ENCODE measurements at regions not wholly inside any gene's neighbourhood (a gene's known extent, or its start where the extent isn't known, plus 50 kb on each side); places are given as distances from the start of the nearest gene placed in this dataset.

DNA sequence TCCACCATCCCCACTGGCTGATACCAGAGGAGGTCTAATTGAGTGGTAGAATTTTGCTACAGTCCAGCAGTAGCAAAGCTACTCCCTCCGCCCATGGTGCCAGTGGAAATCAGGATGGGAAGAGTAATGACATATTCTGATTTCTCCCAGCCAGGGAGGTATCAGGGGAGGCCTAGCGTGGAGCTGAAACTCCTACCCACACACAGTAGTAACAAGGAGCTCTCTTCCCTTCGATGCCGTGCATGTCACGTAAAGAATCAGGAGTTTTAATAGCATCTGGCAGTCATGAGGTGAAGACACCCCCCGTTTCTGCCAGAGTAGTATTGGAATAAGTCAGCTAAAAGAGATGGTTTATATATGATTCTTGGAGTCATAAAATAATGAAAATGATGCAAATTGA lies 786.8 kb upstream of the DDX18 start:
- DNase-seq (ENCODE audit: low read depth, low spot score), result no peak
- Histone ChIP-seq H4K20me1 (ENCODE audit: insufficient read depth) (no peaks in the 10 kb centered on the region), H3K9me3 (ENCODE audit: control insufficient read depth in 1 of 2, insufficient read depth in 1 of 2, low read depth in 1 of 2, low read length in 2 of 2) (peaks cover 4 to 10% of the 10 kb centered on the region in 2 experiments; a peak in 2 of 4 replicates), H2AFZ (ENCODE audit: low read depth, low read length, poor library complexity, severe bottlenecking) (no peak overlapping the region), H3K36me3 (ENCODE audit: control insufficient read depth in 1 of 2, insufficient read depth in 2 of 2, low read length in 2 of 2) (no peaks in the 10 kb centered on the region), H3K4me3 (replicated peaks in 1 of 2; ENCODE audit: low read depth in 1 of 2, low read length in 2 of 2) (no peak overlapping the region), H3K27me3 (ENCODE audit: insufficient read depth, low read length) (no peaks in the 10 kb centered on the region), H3K9ac (ENCODE audit: low read length) (no peak overlapping the region), H3K79me2 (ENCODE audit: insufficient read depth, low read length) (no peaks in the 10 kb centered on the region), H3K4me1 (ENCODE audit: control insufficient read depth in 1 of 2, insufficient read depth in 2 of 2, low read length in 2 of 2) (no peaks in the 10 kb centered on the region), H3K4me2 (ENCODE audit: low read length) (no peak overlapping the region), H3K9me2 (ENCODE audit: insufficient read depth) (no peaks in the 10 kb centered on the region), H3K27ac (ENCODE audit: low read depth, low read length) (no peak overlapping the region)
- BruUV-seq (replicated peaks), result no TSS peak
- ChIA-PET POLR2A (no interaction called here), RAD21 (ENCODE audit: low non-redundant PET in 1 of 2, low total read pairs in 2 of 2, uncharacterized antibody in 2 of 2, unreplicated experiment in 2 of 2) (no interaction called here), CTCF (no interaction called here)
- TF ChIP-seq ZNF274 (IDR thresholded peaks at IDR 0.05; ENCODE audit: low read depth, low read length) (no peak), ELF1 (IDR thresholded peaks at IDR 0.05; ENCODE audit: borderline replicate concordance, low read depth) (no peak), RAD21 (IDR thresholded peaks at IDR 0.05; ENCODE audit: low read depth) (no peak), YY1 (IDR thresholded peaks at IDR 0.05; ENCODE audit: extremely low read depth, insufficient replicate concordance, low read depth, low read length) (no peak), SRF (IDR thresholded peaks at IDR 0.05; ENCODE audit: low read depth) (no peak), SP1 (IDR thresholded peaks at IDR 0.05; ENCODE audit: low read depth) (no peak), POLR2A (IDR thresholded peaks at IDR 0.05; ENCODE audit: borderline replicate concordance, extremely low read depth, insufficient read depth, insufficient read length) (no peak), POLR2AphosphoS5 (IDR thresholded peaks at IDR 0.05; ENCODE audit: low read depth, low read length) (no peak), CEBPB (IDR thresholded peaks at IDR 0.05; ENCODE audit: low read depth) (no peak), SIN3A (IDR thresholded peaks at IDR 0.05; ENCODE audit: low read depth) (no peak), EZH2 (IDR thresholded peaks at IDR 0.05) (no peak), FOSL1 (IDR thresholded peaks at IDR 0.05; ENCODE audit: low read depth) (no peak), TCF7L2 (IDR thresholded peaks at IDR 0.05; ENCODE audit: borderline replicate concordance, extremely low read depth, insufficient read depth, insufficient read length) (no peak), EZH2phosphoT487 (IDR thresholded peaks at IDR 0.05; ENCODE audit: borderline replicate concordance) (no peak)
- TF ChIP-seq, protein P1, sequence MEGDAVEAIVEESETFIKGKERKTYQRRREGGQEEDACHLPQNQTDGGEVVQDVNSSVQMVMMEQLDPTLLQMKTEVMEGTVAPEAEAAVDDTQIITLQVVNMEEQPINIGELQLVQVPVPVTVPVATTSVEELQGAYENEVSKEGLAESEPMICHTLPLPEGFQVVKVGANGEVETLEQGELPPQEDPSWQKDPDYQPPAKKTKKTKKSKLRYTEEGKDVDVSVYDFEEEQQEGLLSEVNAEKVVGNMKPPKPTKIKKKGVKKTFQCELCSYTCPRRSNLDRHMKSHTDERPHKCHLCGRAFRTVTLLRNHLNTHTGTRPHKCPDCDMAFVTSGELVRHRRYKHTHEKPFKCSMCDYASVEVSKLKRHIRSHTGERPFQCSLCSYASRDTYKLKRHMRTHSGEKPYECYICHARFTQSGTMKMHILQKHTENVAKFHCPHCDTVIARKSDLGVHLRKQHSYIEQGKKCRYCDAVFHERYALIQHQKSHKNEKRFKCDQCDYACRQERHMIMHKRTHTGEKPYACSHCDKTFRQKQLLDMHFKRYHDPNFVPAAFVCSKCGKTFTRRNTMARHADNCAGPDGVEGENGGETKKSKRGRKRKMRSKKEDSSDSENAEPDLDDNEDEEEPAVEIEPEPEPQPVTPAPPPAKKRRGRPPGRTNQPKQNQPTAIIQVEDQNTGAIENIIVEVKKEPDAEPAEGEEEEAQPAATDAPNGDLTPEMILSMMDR (IDR thresholded peaks at IDR 0.05 in 2 of 3, conservative IDR thresholded peaks at IDR 0.05 in 1 of 3; ENCODE audit: borderline replicate concordance in 1 of 3, insufficient read depth in 1 of 3, low read depth in 2 of 3, low read length in 2 of 3), result no peak
- TF ChIP-seq, protein P2, sequence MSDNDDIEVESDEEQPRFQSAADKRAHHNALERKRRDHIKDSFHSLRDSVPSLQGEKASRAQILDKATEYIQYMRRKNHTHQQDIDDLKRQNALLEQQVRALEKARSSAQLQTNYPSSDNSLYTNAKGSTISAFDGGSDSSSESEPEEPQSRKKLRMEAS (IDR thresholded peaks at IDR 0.05), result no peak
- TF ChIP-seq, protein P3, sequence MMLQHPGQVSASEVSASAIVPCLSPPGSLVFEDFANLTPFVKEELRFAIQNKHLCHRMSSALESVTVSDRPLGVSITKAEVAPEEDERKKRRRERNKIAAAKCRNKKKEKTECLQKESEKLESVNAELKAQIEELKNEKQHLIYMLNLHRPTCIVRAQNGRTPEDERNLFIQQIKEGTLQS (IDR thresholded peaks at IDR 0.05), result no peak
- TF ChIP-seq, protein P4, sequence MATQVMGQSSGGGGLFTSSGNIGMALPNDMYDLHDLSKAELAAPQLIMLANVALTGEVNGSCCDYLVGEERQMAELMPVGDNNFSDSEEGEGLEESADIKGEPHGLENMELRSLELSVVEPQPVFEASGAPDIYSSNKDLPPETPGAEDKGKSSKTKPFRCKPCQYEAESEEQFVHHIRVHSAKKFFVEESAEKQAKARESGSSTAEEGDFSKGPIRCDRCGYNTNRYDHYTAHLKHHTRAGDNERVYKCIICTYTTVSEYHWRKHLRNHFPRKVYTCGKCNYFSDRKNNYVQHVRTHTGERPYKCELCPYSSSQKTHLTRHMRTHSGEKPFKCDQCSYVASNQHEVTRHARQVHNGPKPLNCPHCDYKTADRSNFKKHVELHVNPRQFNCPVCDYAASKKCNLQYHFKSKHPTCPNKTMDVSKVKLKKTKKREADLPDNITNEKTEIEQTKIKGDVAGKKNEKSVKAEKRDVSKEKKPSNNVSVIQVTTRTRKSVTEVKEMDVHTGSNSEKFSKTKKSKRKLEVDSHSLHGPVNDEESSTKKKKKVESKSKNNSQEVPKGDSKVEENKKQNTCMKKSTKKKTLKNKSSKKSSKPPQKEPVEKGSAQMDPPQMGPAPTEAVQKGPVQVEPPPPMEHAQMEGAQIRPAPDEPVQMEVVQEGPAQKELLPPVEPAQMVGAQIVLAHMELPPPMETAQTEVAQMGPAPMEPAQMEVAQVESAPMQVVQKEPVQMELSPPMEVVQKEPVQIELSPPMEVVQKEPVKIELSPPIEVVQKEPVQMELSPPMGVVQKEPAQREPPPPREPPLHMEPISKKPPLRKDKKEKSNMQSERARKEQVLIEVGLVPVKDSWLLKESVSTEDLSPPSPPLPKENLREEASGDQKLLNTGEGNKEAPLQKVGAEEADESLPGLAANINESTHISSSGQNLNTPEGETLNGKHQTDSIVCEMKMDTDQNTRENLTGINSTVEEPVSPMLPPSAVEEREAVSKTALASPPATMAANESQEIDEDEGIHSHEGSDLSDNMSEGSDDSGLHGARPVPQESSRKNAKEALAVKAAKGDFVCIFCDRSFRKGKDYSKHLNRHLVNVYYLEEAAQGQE (IDR thresholded peaks at IDR 0.05; ENCODE audit: low read depth), result no peak
- TF ChIP-seq, protein P5, sequence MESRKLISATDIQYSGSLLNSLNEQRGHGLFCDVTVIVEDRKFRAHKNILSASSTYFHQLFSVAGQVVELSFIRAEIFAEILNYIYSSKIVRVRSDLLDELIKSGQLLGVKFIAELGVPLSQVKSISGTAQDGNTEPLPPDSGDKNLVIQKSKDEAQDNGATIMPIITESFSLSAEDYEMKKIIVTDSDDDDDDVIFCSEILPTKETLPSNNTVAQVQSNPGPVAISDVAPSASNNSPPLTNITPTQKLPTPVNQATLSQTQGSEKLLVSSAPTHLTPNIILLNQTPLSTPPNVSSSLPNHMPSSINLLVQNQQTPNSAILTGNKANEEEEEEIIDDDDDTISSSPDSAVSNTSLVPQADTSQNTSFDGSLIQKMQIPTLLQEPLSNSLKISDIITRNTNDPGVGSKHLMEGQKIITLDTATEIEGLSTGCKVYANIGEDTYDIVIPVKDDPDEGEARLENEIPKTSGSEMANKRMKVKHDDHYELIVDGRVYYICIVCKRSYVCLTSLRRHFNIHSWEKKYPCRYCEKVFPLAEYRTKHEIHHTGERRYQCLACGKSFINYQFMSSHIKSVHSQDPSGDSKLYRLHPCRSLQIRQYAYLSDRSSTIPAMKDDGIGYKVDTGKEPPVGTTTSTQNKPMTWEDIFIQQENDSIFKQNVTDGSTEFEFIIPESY (IDR thresholded peaks at IDR 0.05; ENCODE audit: extremely low read depth, insufficient replicate concordance, low read length), result no peak
- ATAC-seq, result no peak
- intact Hi-C loops (cut with micrococcal nuclease), result loop anchor here (10.0 kb wide), 1 partner anchor 167 kb away; no protein-coding TSS in a partner anchor
